Suprapubic skin (tissue), 4 donors: ENCODE measurements at regions not wholly inside any gene's neighbourhood (a gene's known extent, or its start where the extent isn't known, plus 50 kb on each side); places are given as distances from the start of the nearest gene placed in this dataset.

ENCODE experiments used
- POLR2A ChIP-seq, 2 donors: fragments of 450-650 bp; IDR thresholded peaks; one replicate each; pipeline ENCODE4 v1.6.1; 2017; ENCODE audit warnings: antibody characterized with exemption in 2 of 2, mild to moderate bottlenecking in 2 of 2, moderate library complexity in 2 of 2
- POLR2AphosphoS5 ChIP-seq, 3 donors: sonication (generic); formaldehyde crosslinking; IDR thresholded peaks; one replicate each; pipeline ENCODE4 v1.6.1; 2017; ENCODE audit warnings: antibody characterized with exemption in 3 of 3
- TF ChIP-seq, protein P1 (sequence below), 2 donors: fragments of 200-600 bp in 1 of 2; fragments of 450-650 bp in 1 of 2; sonication (generic) in 1 of 2; IDR thresholded peaks; one replicate each; pipeline ENCODE4 v1.5.1; 2016 to 2019; ENCODE audit warnings: antibody characterized with exemption in 2 of 2, mild to moderate bottlenecking in 1 of 2, moderate library complexity in 1 of 2

GRCh38 chr6:27674882-27675281 is 202.0 kb upstream of the ZNF184 start:
- TF ChIP-seq POLR2A (IDR thresholded peaks at IDR 0.05) (no peak), POLR2AphosphoS5 (IDR thresholded peaks at IDR 0.05) (no peak)
- TF ChIP-seq, protein P1, sequence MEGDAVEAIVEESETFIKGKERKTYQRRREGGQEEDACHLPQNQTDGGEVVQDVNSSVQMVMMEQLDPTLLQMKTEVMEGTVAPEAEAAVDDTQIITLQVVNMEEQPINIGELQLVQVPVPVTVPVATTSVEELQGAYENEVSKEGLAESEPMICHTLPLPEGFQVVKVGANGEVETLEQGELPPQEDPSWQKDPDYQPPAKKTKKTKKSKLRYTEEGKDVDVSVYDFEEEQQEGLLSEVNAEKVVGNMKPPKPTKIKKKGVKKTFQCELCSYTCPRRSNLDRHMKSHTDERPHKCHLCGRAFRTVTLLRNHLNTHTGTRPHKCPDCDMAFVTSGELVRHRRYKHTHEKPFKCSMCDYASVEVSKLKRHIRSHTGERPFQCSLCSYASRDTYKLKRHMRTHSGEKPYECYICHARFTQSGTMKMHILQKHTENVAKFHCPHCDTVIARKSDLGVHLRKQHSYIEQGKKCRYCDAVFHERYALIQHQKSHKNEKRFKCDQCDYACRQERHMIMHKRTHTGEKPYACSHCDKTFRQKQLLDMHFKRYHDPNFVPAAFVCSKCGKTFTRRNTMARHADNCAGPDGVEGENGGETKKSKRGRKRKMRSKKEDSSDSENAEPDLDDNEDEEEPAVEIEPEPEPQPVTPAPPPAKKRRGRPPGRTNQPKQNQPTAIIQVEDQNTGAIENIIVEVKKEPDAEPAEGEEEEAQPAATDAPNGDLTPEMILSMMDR (IDR thresholded peaks at IDR 0.05) = no peak
